Left lobe of liver (tissue), 2 donors: ENCODE measurements at regions not wholly inside any gene's neighbourhood (a gene's known extent, or its start where the extent isn't known, plus 50 kb on each side); places are given as distances from the start of the nearest gene placed in this dataset.
"Not testable (repeated sequence)": the region's sequence is repeated elsewhere in the genome, so short reads cannot be mapped to it uniquely, and the experiment has no call there.

Source experiments
- ATAC-seq: fragments of 200-7000 bp; cut with Tn5 transposase; one replicate; pipeline ENCODE4 v1.9.1; 2020; ENCODE audit warnings: mild to moderate bottlenecking, moderate library complexity
- DNase-seq: peaks from one replicate; pipeline ENCODE4 v3.0.0-alpha.2; 2020; ENCODE audit warnings: low spot score
- donor health status: DM: no; HTN: no; CAD: no; lungs with moderate emphysema.
- donor health status: DM: no; HTN: yes; CAD: no.

GRCh38 chr11:96760306-96760705, 370.5 kb downstream of the JRKL start:
- DNase-seq = no peak
- ATAC-seq = no peak

GRCh38 chr11:96760815-96761214, 371.0 kb downstream of the JRKL start:
- ATAC-seq = no peak

GRCh38 chr11:96761451-96761850, 371.6 kb downstream of the JRKL start:
- ATAC-seq (no peak), DNase-seq (no peak)

More at GRCh38 chr11:96760815-96761214, 371.0 kb downstream of the JRKL start:
- no peak for DNase-seq

GRCh38 chr11:96763244-96763643, 373.4 kb downstream of the JRKL start:
- no peak for ATAC-seq
- DNase-seq = no peak

- no peak for DNase-seq
- no peak for ATAC-seq
Observed at GRCh38 chr11:96778272-96778671, 388.5 kb downstream of the JRKL start.

- ATAC-seq = no peak
- no peak for DNase-seq
Observed at GRCh38 chr11:96779030-96779429, 389.2 kb downstream of the JRKL start.

- no peak for ATAC-seq
- no peak for DNase-seq
Observed at GRCh38 chr11:96781082-96781481, 391.3 kb downstream of the JRKL start.

- DNase-seq (no peak), ATAC-seq (no peak)
Observed at GRCh38 chr11:96782632-96783031, 392.8 kb downstream of the JRKL start.

- ATAC-seq (no peak), DNase-seq (no peak)
Observed at GRCh38 chr11:96783311-96783710, 393.5 kb downstream of the JRKL start.

- no peak for DNase-seq
- ATAC-seq = no peak
Observed at GRCh38 chr11:96785073-96785472, 395.3 kb downstream of the JRKL start.

- no peak for DNase-seq
Observed at GRCh38 chr11:96794152-96794551, 404.3 kb downstream of the JRKL start.

GRCh38 chr11:96798445-96798844, 408.6 kb downstream of the JRKL start:
- DNase-seq = no peak
- ATAC-seq = no peak

More at GRCh38 chr11:96794152-96794551, 404.3 kb downstream of the JRKL start:
- no peak for ATAC-seq

GRCh38 chr11:96815236-96815635, 425.4 kb downstream of the JRKL start:
- DNase-seq (no peak), ATAC-seq (no peak)

GRCh38 chr11:96817482-96818399, 427.9 kb downstream of the JRKL start:
- no peak for ATAC-seq
- no peak for DNase-seq

GRCh38 chr11:96827164-96827563, 437.4 kb downstream of the JRKL start:
- ATAC-seq = peak; percentile 63

GRCh38 chr11:96841792-96842191, 452.0 kb downstream of the JRKL start:
- ATAC-seq (no peak), DNase-seq (no peak)

More at GRCh38 chr11:96827164-96827563, 437.4 kb downstream of the JRKL start:
- DNase-seq = no peak

- no peak for DNase-seq
- no peak for ATAC-seq
Observed at GRCh38 chr11:96842731-96843130, 452.9 kb downstream of the JRKL start.

GRCh38 chr11:96854425-96854824, 464.6 kb downstream of the JRKL start:
- ATAC-seq = no peak

GRCh38 chr11:96861722-96862121, 471.9 kb downstream of the JRKL start:
- DNase-seq, ATAC-seq: not testable (repeated sequence)

More at GRCh38 chr11:96854425-96854824, 464.6 kb downstream of the JRKL start:
- DNase-seq = no peak

GRCh38 chr11:96863520-96863919, 473.7 kb downstream of the JRKL start:
- DNase-seq (peak; percentile 93), ATAC-seq (peak; percentile 97)

- ATAC-seq (no peak), DNase-seq (no peak)
Observed at GRCh38 chr11:96865020-96865419, 475.2 kb downstream of the JRKL start.

- peak; percentile 98 for ATAC-seq
- peak; percentile 63 for DNase-seq
Observed at GRCh38 chr11:96869207-96869606, 479.4 kb downstream of the JRKL start.
